ENCODE measurements at regions not wholly inside any gene's neighbourhood (a gene's known extent, or its start where the extent isn't known, plus 50 kb on each side); places are given as distances from the start of the nearest gene placed in this dataset.

GRCh38 chr22:27137871-27138337 is 480.5 kb downstream of the MIAT start:
- no peak for DNase-seq (ENCODE audit: low spot score)
- intact Hi-C loops (cut with DNase I), result no loop called here

GRCh38 chr22:27138471-27138870 is 481.1 kb downstream of the MIAT start:
- no peak for DNase-seq (ENCODE audit: low spot score)
- intact Hi-C loops (cut with DNase I), result no loop called here

- DNase-seq (ENCODE audit: low spot score), result no peak
- intact Hi-C loops (cut with DNase I), result no loop called here
Measured at GRCh38 chr22:27139935-27140511, 482.6 kb downstream of the MIAT start.

- intact Hi-C loops (cut with DNase I), result no loop called here
- no peak for DNase-seq (ENCODE audit: low spot score)
Measured at GRCh38 chr22:27142286-27142685, 484.9 kb downstream of the MIAT start.

- DNase-seq (ENCODE audit: low spot score), result no peak
- intact Hi-C loops (cut with DNase I), result no loop called here
Measured at GRCh38 chr22:27144321-27144720, 486.9 kb downstream of the MIAT start.

GRCh38 chr22:27146866-27147633 is 489.7 kb downstream of the MIAT start:
- intact Hi-C loops (cut with DNase I), result no loop called here
- DNase-seq (ENCODE audit: low spot score), result no peak

GRCh38 chr22:27148055-27148454 is 490.7 kb downstream of the MIAT start:
- no peak for DNase-seq (ENCODE audit: low spot score)
- intact Hi-C loops (cut with DNase I), result no loop called here

- intact Hi-C loops (cut with DNase I), result no loop called here
- DNase-seq (ENCODE audit: low spot score), result no peak
Measured at GRCh38 chr22:27148886-27149470, 491.6 kb downstream of the MIAT start.

- no peak for DNase-seq (ENCODE audit: low spot score)
- intact Hi-C loops (cut with DNase I), result no loop called here
Measured at GRCh38 chr22:27149921-27150543, 492.6 kb downstream of the MIAT start.

- no peak for DNase-seq (ENCODE audit: low spot score)
- intact Hi-C loops (cut with DNase I), result no loop called here
Measured at GRCh38 chr22:27150544-27150941, 493.2 kb downstream of the MIAT start.

GRCh38 chr22:27151407-27151806 is 494.0 kb downstream of the MIAT start:
- intact Hi-C loops (cut with DNase I), result no loop called here
- DNase-seq (ENCODE audit: low spot score), result no peak

GRCh38 chr22:27152033-27152432 is 494.6 kb downstream of the MIAT start:
- intact Hi-C loops (cut with DNase I), result no loop called here
- no peak for DNase-seq (ENCODE audit: low spot score)

GRCh38 chr22:27152883-27153282 is 495.5 kb downstream of the MIAT start:
- intact Hi-C loops (cut with DNase I), result no loop called here
- DNase-seq (ENCODE audit: low spot score), result no peak

- intact Hi-C loops (cut with DNase I), result no loop called here
- DNase-seq (ENCODE audit: low spot score), result no peak
Measured at GRCh38 chr22:27153386-27153785, 496.0 kb downstream of the MIAT start.

GRCh38 chr22:27154717-27155116 is 497.3 kb downstream of the MIAT start:
- intact Hi-C loops (cut with DNase I), result no loop called here
- no peak for DNase-seq (ENCODE audit: low spot score)

- intact Hi-C loops (cut with DNase I), result no loop called here
- DNase-seq (ENCODE audit: low spot score), result no peak
Measured at GRCh38 chr22:27156821-27157489, 499.6 kb downstream of the MIAT start.

- DNase-seq (ENCODE audit: low spot score), result no peak
- intact Hi-C loops (cut with DNase I), result no loop called here
Measured at GRCh38 chr22:27157666-27158370, 500.4 kb downstream of the MIAT start.

- intact Hi-C loops (cut with DNase I), result no loop called here
- DNase-seq (ENCODE audit: low spot score), result no peak
Measured at GRCh38 chr22:27159016-27159415, 501.6 kb downstream of the MIAT start.

- DNase-seq (ENCODE audit: low spot score), result no peak
- intact Hi-C loops (cut with DNase I), result no loop called here
Measured at GRCh38 chr22:27159716-27160295, 502.4 kb downstream of the MIAT start.
